Heart left ventricle (tissue), 13 donors: ENCODE measurements at regions not wholly inside any gene's neighbourhood (a gene's known extent, or its start where the extent isn't known, plus 50 kb on each side); places are given as distances from the start of the nearest gene placed in this dataset.

Experiments used
- POLR2A ChIP-seq, 2 donors: fragments of 450-650 bp; IDR thresholded peaks; one replicate each; pipeline ENCODE4 v1.6.1; 2017; ENCODE audit warnings: antibody characterized with exemption in 2 of 2, mild to moderate bottlenecking in 2 of 2, moderate library complexity in 2 of 2
- TF ChIP-seq, protein P1 (sequence below), 12 donors: fragments of 200-600 bp; sonication (generic) in 4 of 12; IDR thresholded peaks; one replicate each; pipeline versions ENCODE4 v1.5.0 to v1.8.0; 2018 to 2022; ENCODE audit warnings: antibody characterized with exemption in 12 of 12, mild to moderate bottlenecking in 5 of 12
- donor health status: ischemic (EF 13 %, LVEDD 7.1; RV severe dilation, severe dysfunction).
- donor health status: DM: no; HTN: yes; CAD: no.
- donor health status: DM: no; HTN: no; CAD: no.
- donor health status: ischemic (EF 25% LVEDD 6.9; RV normal size, moderate dysfunction).
- donor health status: ischemic (EF 25% LVEDD 5.7; RV mildly dilated, moderate dysfunction).
- donor health status: ischemic (EF 35%, LVEDD 5.7; RV mildly dilated, moderate dysfunction).
- donor health status: nonischemic (EF 11% LVEDD 7.7; RV severe dilation, severe dysfunction).
- donor health status: DM: yes; HTN: yes; CAD: no.
- donor health status: PGD.
- donor health status: ischemic (EF 29% LVEDD 5.4; RV normal size, mild dysfunction).
- donor health status: nonischemic (EF 23%, LVEDD 6.1; RV moderate dilation, normal function).

- TF ChIP-seq, protein P1, sequence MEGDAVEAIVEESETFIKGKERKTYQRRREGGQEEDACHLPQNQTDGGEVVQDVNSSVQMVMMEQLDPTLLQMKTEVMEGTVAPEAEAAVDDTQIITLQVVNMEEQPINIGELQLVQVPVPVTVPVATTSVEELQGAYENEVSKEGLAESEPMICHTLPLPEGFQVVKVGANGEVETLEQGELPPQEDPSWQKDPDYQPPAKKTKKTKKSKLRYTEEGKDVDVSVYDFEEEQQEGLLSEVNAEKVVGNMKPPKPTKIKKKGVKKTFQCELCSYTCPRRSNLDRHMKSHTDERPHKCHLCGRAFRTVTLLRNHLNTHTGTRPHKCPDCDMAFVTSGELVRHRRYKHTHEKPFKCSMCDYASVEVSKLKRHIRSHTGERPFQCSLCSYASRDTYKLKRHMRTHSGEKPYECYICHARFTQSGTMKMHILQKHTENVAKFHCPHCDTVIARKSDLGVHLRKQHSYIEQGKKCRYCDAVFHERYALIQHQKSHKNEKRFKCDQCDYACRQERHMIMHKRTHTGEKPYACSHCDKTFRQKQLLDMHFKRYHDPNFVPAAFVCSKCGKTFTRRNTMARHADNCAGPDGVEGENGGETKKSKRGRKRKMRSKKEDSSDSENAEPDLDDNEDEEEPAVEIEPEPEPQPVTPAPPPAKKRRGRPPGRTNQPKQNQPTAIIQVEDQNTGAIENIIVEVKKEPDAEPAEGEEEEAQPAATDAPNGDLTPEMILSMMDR (IDR thresholded peaks at IDR 0.05): no peak
- no peak for TF ChIP-seq POLR2A (IDR thresholded peaks at IDR 0.05)
Measured at GRCh38 chr16:59881376-59881775, 1147.3 kb upstream of the GOT2 start.
